Uterus (tissue), 3 donors: ENCODE measurements at regions not wholly inside any gene's neighbourhood (a gene's known extent, or its start where the extent isn't known, plus 50 kb on each side); places are given as distances from the start of the nearest gene placed in this dataset.

Experiments used
- DNase-seq, 2 donors: peaks; one replicate each; pipeline ENCODE4 v3.0.0-alpha.2; 2019 to 2020
- H3K27ac ChIP-seq, 2 donors: fragments of 200-600 bp; sonication (generic); 1 replicate in 1 of 2; 2 replicates in 1 of 2; pipeline ENCODE4 v1.5.1; 2016 to 2018
- H3K27me3 ChIP-seq, 2 donors: fragments of 200-600 bp; sonication (generic); one replicate each; pipeline ENCODE4 v1.5.1; 2018 to 2019; ENCODE audit warnings: control low read depth in 1 of 2
- H3K36me3 ChIP-seq, 2 donors: fragments of 200-600 bp; sonication (generic); one replicate each; pipeline ENCODE4 v1.5.1; 2019; ENCODE audit warnings: control low read depth in 1 of 2
- H3K4me1 ChIP-seq, 2 donors: fragments of 200-600 bp; sonication (generic); one replicate each; pipeline ENCODE4 v1.5.1; 2018 to 2019; ENCODE audit warnings: control low read depth in 1 of 2
- H3K4me3 ChIP-seq, 2 donors: fragments of 200-600 bp; sonication (generic); 1 replicate in 1 of 2; 2 replicates in 1 of 2; pipeline ENCODE4 v1.5.1; 2018 to 2019; ENCODE audit warnings: mild to moderate bottlenecking in 1 of 2
- H3K9me3 ChIP-seq, 2 donors: fragments of 200-600 bp; sonication (generic); one replicate each; pipeline ENCODE4 v1.5.1; 2019; ENCODE audit warnings: control low read depth in 1 of 2
- CTCF ChIP-seq, 4 experiments: fragments of 200-600 bp in 2 of 4; fragments of 450-650 bp in 2 of 4; sonication (generic) in 2 of 4; IDR thresholded peaks; one replicate each; pipeline ENCODE4 v1.5.1; 2016 to 2019; ENCODE audit warnings: antibody characterized with exemption in 4 of 4, mild to moderate bottlenecking in 2 of 4, moderate library complexity in 1 of 4
- POLR2A ChIP-seq, 2 donors: fragments of 450-650 bp; IDR thresholded peaks; one replicate each; pipeline ENCODE4 v1.6.1; 2016; ENCODE audit warnings: antibody characterized with exemption in 2 of 2, mild to moderate bottlenecking in 1 of 2, moderate library complexity in 1 of 2
- intact Hi-C: fragments of 100-400 bp; cut with DNase I; formaldehyde crosslinking; loops from one replicate; pipeline ENCODE4 v1.15.1; 2023; ENCODE audit warnings: low total_unique reads
- donor health status: DM: yes; HTN: yes; CAD: no.

- Histone ChIP-seq H3K9me3 (no peaks in the 10 kb centered on the region), H3K4me1 (no peaks in the 10 kb centered on the region), H3K27me3 (no peaks in the 10 kb centered on the region), H3K27ac (no peak overlapping the region), H3K4me3 (no peak overlapping the region), H3K36me3 (no peaks in the 10 kb centered on the region)
- TF ChIP-seq CTCF (IDR thresholded peaks at IDR 0.05): no peak
- TF ChIP-seq POLR2A (IDR thresholded peaks at IDR 0.05): no peak
- intact Hi-C loops: no loop called here
- DNase-seq: no peak
These were observed 252.7 kb upstream of the FERD3L start for GRCh38 chr7:19397911-19398310.

- DNase-seq: no peak
- TF ChIP-seq CTCF (IDR thresholded peaks at IDR 0.05) (no peak), POLR2A (IDR thresholded peaks at IDR 0.05) (no peak)
- Histone ChIP-seq H3K27ac (no peak overlapping the region), H3K36me3 (no peaks in the 10 kb centered on the region), H3K9me3 (no peaks in the 10 kb centered on the region), H3K4me1 (no peaks in the 10 kb centered on the region), H3K4me3 (no peak overlapping the region), H3K27me3 (no peaks in the 10 kb centered on the region)
- intact Hi-C loops: no loop called here
These were observed 247.0 kb upstream of the FERD3L start for GRCh38 chr7:19392246-19392645.

- Histone ChIP-seq H3K4me3 (no peak overlapping the region), H3K27me3 (no peaks in the 10 kb centered on the region), H3K36me3 (no peaks in the 10 kb centered on the region), H3K4me1 (no peaks in the 10 kb centered on the region), H3K9me3 (no peaks in the 10 kb centered on the region), H3K27ac (no peak overlapping the region)
- TF ChIP-seq POLR2A (IDR thresholded peaks at IDR 0.05): no peak
- TF ChIP-seq CTCF (IDR thresholded peaks at IDR 0.05): no peak
- intact Hi-C loops: no loop called here
- no peak for DNase-seq
These were observed 245.6 kb upstream of the FERD3L start for GRCh38 chr7:19390795-19391194.

- Histone ChIP-seq H3K27ac (no peak overlapping the region), H3K9me3 (no peaks in the 10 kb centered on the region), H3K4me1 (no peaks in the 10 kb centered on the region), H3K36me3 (no peaks in the 10 kb centered on the region), H3K27me3 (no peaks in the 10 kb centered on the region), H3K4me3 (no peak overlapping the region)
- intact Hi-C loops: no loop called here
- TF ChIP-seq POLR2A (IDR thresholded peaks at IDR 0.05): no peak
- no peak for TF ChIP-seq CTCF (IDR thresholded peaks at IDR 0.05)
- DNase-seq: no peak
These were observed 236.1 kb upstream of the FERD3L start for GRCh38 chr7:19381321-19381720.

- TF ChIP-seq POLR2A (IDR thresholded peaks at IDR 0.05) (no peak), CTCF (IDR thresholded peaks at IDR 0.05) (no peak)
- DNase-seq: no peak
- no peaks in the 10 kb centered on the region for H3K27me3 ChIP-seq
- H3K36me3 ChIP-seq: no peaks in the 10 kb centered on the region
- no peaks in the 10 kb centered on the region for H3K4me1 ChIP-seq
- H3K27ac ChIP-seq: no peak overlapping the region
- intact Hi-C loops: no loop called here
- no peaks in the 10 kb centered on the region for H3K9me3 ChIP-seq
- H3K4me3 ChIP-seq: no peak overlapping the region
These were observed 233.1 kb upstream of the FERD3L start for GRCh38 chr7:19378345-19378714.
